Astrocyte (in vitro differentiated cells and primary cell): ENCODE measurements at regions not wholly inside any gene's neighbourhood (a gene's known extent, or its start where the extent isn't known, plus 50 kb on each side); places are given as distances from the start of the nearest gene placed in this dataset.

ENCODE experiments used
- EZH2 ChIP-seq: IDR thresholded peaks from 2 replicates; pipeline ENCODE4 v1.6.1; 2012; ENCODE audit warnings: mild to moderate bottlenecking, low read length, inconsistent platforms; ENCODE audit not compliant: insufficient read depth
- TF ChIP-seq, protein P1 (sequence below): IDR thresholded peaks from 2 replicates; pipeline ENCODE4 v1.5.1; 2011; ENCODE audit warnings: low read depth, mild to moderate bottlenecking, inconsistent platforms, low read length, moderate library complexity; ENCODE audit not compliant: insufficient read depth

DNA sequence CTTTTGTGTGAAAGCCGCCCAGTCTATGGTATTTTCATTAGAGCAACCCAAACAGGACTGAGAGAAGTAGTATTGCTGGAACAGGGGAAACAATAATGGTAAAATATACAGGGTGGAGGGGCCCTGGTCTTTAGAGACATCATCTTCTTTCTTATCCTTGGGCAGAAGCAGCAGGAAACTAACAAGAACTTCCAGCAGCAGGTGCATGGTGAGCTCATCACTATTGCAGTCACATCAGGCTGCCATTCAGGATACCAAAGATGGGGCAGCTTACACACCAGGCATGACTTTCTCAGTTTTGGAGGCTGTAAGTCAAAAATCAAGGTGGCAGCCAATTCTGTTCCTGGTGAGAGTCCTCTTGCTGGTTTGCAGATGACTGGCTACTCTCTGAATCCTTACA, 478.3 kb upstream of the RUNX1 start:
- TF ChIP-seq, protein P1, sequence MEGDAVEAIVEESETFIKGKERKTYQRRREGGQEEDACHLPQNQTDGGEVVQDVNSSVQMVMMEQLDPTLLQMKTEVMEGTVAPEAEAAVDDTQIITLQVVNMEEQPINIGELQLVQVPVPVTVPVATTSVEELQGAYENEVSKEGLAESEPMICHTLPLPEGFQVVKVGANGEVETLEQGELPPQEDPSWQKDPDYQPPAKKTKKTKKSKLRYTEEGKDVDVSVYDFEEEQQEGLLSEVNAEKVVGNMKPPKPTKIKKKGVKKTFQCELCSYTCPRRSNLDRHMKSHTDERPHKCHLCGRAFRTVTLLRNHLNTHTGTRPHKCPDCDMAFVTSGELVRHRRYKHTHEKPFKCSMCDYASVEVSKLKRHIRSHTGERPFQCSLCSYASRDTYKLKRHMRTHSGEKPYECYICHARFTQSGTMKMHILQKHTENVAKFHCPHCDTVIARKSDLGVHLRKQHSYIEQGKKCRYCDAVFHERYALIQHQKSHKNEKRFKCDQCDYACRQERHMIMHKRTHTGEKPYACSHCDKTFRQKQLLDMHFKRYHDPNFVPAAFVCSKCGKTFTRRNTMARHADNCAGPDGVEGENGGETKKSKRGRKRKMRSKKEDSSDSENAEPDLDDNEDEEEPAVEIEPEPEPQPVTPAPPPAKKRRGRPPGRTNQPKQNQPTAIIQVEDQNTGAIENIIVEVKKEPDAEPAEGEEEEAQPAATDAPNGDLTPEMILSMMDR = no peak
- TF ChIP-seq EZH2 = no peak
